ENCODE measurements at regions not wholly inside any gene's neighbourhood (a gene's known extent, or its start where the extent isn't known, plus 50 kb on each side); places are given as distances from the start of the nearest gene placed in this dataset.
A peak's percentile ranks its signal among the peaks of the same experiment; 100 is the strongest.

- DNase-seq: no peak
These were observed 84.3 kb upstream of the IRX6 start for GRCh38 chr16:55239723-55240122.

GRCh38 chr16:55240888-55241287, 83.1 kb upstream of the IRX6 start:
- no peak for DNase-seq

GRCh38 chr16:55242667-55243066, 81.3 kb upstream of the IRX6 start:
- no peak for DNase-seq

GRCh38 chr16:55248058-55248457, 75.9 kb upstream of the IRX6 start:
- no peak for DNase-seq

GRCh38 chr16:55248494-55248893, 75.5 kb upstream of the IRX6 start:
- DNase-seq: no peak

- DNase-seq: no peak
These were observed 74.6 kb upstream of the IRX6 start for GRCh38 chr16:55249361-55249760.

GRCh38 chr16:55249936-55250335, 74.1 kb upstream of the IRX6 start:
- DNase-seq: no peak

GRCh38 chr16:55250701-55251100, 73.3 kb upstream of the IRX6 start:
- DNase-seq: peak; percentile 9

GRCh38 chr16:55251151-55251550, 72.9 kb upstream of the IRX6 start:
- DNase-seq: no peak

GRCh38 chr16:55252577-55252976, 71.4 kb upstream of the IRX6 start:
- DNase-seq: no peak

- no peak for DNase-seq
These were observed 70.0 kb upstream of the IRX6 start for GRCh38 chr16:55253987-55254386.

- DNase-seq: no peak
These were observed 68.2 kb upstream of the IRX6 start for GRCh38 chr16:55255733-55256282.

- no peak for DNase-seq
These were observed 67.5 kb upstream of the IRX6 start for GRCh38 chr16:55256412-55257016.

- peak; percentile 64 for DNase-seq
These were observed 65.9 kb upstream of the IRX6 start for GRCh38 chr16:55257966-55258613.

- DNase-seq: no peak
These were observed 62.7 kb upstream of the IRX6 start for GRCh38 chr16:55261301-55261700.

GRCh38 chr16:55263271-55264250, 60.4 kb upstream of the IRX6 start:
- DNase-seq: no peak

- no peak for DNase-seq
These were observed 59.1 kb upstream of the IRX6 start for GRCh38 chr16:55264949-55265348.

- no peak for DNase-seq
These were observed 58.1 kb upstream of the IRX6 start for GRCh38 chr16:55265926-55266325.

- DNase-seq: no peak
These were observed 52.0 kb upstream of the IRX6 start for GRCh38 chr16:55271945-55272513.

GRCh38 chr16:55272744-55273143, 51.3 kb upstream of the IRX6 start:
- DNase-seq: no peak

GRCh38 chr16:55273356-55273755, 50.6 kb upstream of the IRX6 start:
- no peak for DNase-seq

GRCh38 chr16:55273959-55274358, 50.0 kb upstream of the IRX6 start:
- DNase-seq: no peak

Measured in fibroblast of skin of right quadriceps (primary cell).